ENCODE measurements at regions not wholly inside any gene's neighbourhood (a gene's known extent, or its start where the extent isn't known, plus 50 kb on each side); places are given as distances from the start of the nearest gene placed in this dataset.

DNA sequence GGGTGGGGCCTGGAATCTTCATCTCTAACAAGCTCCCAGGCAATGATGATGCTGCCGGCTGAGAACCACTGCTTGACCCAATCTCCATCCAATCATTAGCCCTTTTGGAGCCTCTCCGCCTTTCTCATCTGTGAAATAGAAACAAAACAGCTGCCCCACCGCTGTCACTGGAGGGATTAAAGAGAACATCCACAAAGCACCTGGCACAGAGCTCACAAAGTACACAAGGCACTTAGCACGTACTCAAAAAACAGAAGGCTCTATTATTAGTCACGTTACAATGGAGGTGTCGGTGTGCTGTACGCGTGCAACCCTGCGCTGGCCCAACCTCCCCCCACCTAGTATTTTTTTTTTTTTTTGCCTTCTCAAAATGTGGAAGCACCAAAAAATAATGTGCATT, 213.5 kb upstream of the ARID1B start:
- DNase-seq (ENCODE audit: low spot score) (no peak), ATAC-seq (ENCODE audit: low read depth) (no peak)
- H3K9me3 ChIP-seq (ENCODE audit: severe bottlenecking) = no peaks in the 10 kb centered on the region

GRCh38 chr6:156562636-156563035, 214.5 kb upstream of the ARID1B start:
- H3K27me3 ChIP-seq (ENCODE audit: insufficient read depth, poor library complexity, severe bottlenecking) = no peaks in the 10 kb centered on the region
- no peaks in the 10 kb centered on the region for H3K4me1 ChIP-seq (ENCODE audit: insufficient read depth, poor library complexity, severe bottlenecking)
- no peak overlapping the region for H3K4me3 ChIP-seq (ENCODE audit: severe bottlenecking)
- H3K9me3 ChIP-seq (ENCODE audit: severe bottlenecking) = no peaks in the 10 kb centered on the region
- no peaks in the 10 kb centered on the region for H3K36me3 ChIP-seq (ENCODE audit: low read depth)
- ATAC-seq (ENCODE audit: low read depth) (no peak), DNase-seq (ENCODE audit: low spot score) (no peak)
- TF ChIP-seq CTCF (IDR thresholded peaks at IDR 0.05; ENCODE audit: poor library complexity, severe bottlenecking) = no peak
- no peak overlapping the region for H3K27ac ChIP-seq (ENCODE audit: poor library complexity, severe bottlenecking)

More for the DNA sequence above, 213.5 kb upstream of the ARID1B start:
- Histone ChIP-seq H3K36me3 (ENCODE audit: low read depth) (no peaks in the 10 kb centered on the region), H3K4me1 (ENCODE audit: insufficient read depth, poor library complexity, severe bottlenecking) (no peaks in the 10 kb centered on the region), H3K4me3 (ENCODE audit: severe bottlenecking) (no peak overlapping the region), H3K27ac (ENCODE audit: poor library complexity, severe bottlenecking) (no peak overlapping the region), H3K27me3 (ENCODE audit: insufficient read depth, poor library complexity, severe bottlenecking) (no peaks in the 10 kb centered on the region)
- TF ChIP-seq CTCF (IDR thresholded peaks at IDR 0.05; ENCODE audit: poor library complexity, severe bottlenecking) = no peak

DNA sequence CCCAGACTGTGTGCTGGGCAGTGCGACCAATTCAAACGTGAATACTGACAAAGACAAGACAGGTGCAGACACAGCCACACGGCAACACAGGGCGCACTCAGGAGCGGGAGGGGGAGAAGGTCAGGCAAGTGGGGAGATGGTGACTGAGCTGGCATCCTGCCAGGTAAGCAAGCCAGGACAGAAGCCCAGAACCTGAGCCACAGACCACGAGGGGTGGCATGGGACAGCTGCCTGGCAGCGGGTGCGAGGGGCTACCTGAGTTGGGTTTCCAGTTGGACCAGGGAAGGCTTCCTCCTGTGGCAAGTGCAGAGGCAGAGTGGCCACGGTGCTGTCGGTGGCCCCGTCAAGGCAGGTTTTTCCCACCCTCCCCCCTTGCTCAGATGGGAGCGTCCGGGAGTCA, 215.2 kb upstream of the ARID1B start:
- DNase-seq (ENCODE audit: low spot score) = no peak
- Histone ChIP-seq H3K27me3 (ENCODE audit: insufficient read depth, poor library complexity, severe bottlenecking) (no peaks in the 10 kb centered on the region), H3K4me1 (ENCODE audit: insufficient read depth, poor library complexity, severe bottlenecking) (no peaks in the 10 kb centered on the region), H3K4me3 (ENCODE audit: severe bottlenecking) (no peak overlapping the region), H3K9me3 (ENCODE audit: severe bottlenecking) (no peaks in the 10 kb centered on the region), H3K36me3 (ENCODE audit: low read depth) (no peaks in the 10 kb centered on the region), H3K27ac (ENCODE audit: poor library complexity, severe bottlenecking) (no peak overlapping the region)
- no peak for ATAC-seq (ENCODE audit: low read depth)
- TF ChIP-seq CTCF (IDR thresholded peaks at IDR 0.05; ENCODE audit: poor library complexity, severe bottlenecking) = no peak

DNA sequence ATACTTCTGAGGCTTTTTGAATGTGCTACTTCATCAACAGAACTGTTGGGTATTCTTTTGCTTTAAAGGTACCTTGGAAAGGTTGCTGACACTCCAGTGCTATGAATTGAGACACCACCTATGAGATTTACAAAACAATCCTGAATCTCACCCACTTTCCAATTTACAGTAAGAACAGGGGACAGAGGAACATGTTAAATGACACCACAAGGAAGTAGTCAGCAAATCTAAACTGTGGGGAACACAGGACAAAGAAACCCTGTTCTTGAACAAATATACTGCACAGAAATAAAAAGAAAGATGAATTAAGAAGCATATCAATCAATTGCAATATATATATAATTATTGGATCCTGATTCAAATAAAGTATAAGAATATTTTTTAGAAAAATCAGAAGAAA, 216.7 kb upstream of the ARID1B start:
- Histone ChIP-seq H3K9me3 (ENCODE audit: severe bottlenecking) (no peaks in the 10 kb centered on the region), H3K27ac (ENCODE audit: poor library complexity, severe bottlenecking) (no peak overlapping the region), H3K36me3 (ENCODE audit: low read depth) (no peaks in the 10 kb centered on the region), H3K4me3 (ENCODE audit: severe bottlenecking) (no peak overlapping the region), H3K27me3 (ENCODE audit: insufficient read depth, poor library complexity, severe bottlenecking) (no peaks in the 10 kb centered on the region), H3K4me1 (ENCODE audit: insufficient read depth, poor library complexity, severe bottlenecking) (no peaks in the 10 kb centered on the region)
- TF ChIP-seq CTCF (IDR thresholded peaks at IDR 0.05; ENCODE audit: poor library complexity, severe bottlenecking) = no peak
- no peak for DNase-seq (ENCODE audit: low spot score)
- no peak for ATAC-seq (ENCODE audit: low read depth)

GRCh38 chr6:156559162-156559690, 218.0 kb upstream of the ARID1B start:
- ATAC-seq (ENCODE audit: low read depth) (no peak), DNase-seq (ENCODE audit: low spot score) (no peak)
- H3K4me3 ChIP-seq (ENCODE audit: severe bottlenecking) = no peak overlapping the region
- H3K36me3 ChIP-seq (ENCODE audit: low read depth) = no peaks in the 10 kb centered on the region
- H3K4me1 ChIP-seq (ENCODE audit: insufficient read depth, poor library complexity, severe bottlenecking) = no peaks in the 10 kb centered on the region
- H3K27ac ChIP-seq (ENCODE audit: poor library complexity, severe bottlenecking) = no peak overlapping the region
- no peak for TF ChIP-seq CTCF (IDR thresholded peaks at IDR 0.05; ENCODE audit: poor library complexity, severe bottlenecking)
- H3K27me3 ChIP-seq (ENCODE audit: insufficient read depth, poor library complexity, severe bottlenecking) = no peaks in the 10 kb centered on the region
- H3K9me3 ChIP-seq (ENCODE audit: severe bottlenecking) = no peaks in the 10 kb centered on the region

All from RWPE2 (cell line).